ENCODE measurements at regions not wholly inside any gene's neighbourhood (a gene's known extent, or its start where the extent isn't known, plus 50 kb on each side); places are given as distances from the start of the nearest gene placed in this dataset.

GRCh38 chr2:4391013-4391412, 687.6 kb downstream of the DCDC2C start:
- TF ChIP-seq CTCF (tag by site-specific recombination; IDR thresholded peaks at IDR 0.05) (no peak), ZNF148 (tag by site-specific recombination; IDR thresholded peaks at IDR 0.05; ENCODE audit: borderline replicate concordance) (no peak), ZBTB7A (tag by site-specific recombination; IDR thresholded peaks at IDR 0.05; ENCODE audit: low read depth) (no peak), ZNF211 (tag by site-specific recombination; IDR thresholded peaks at IDR 0.05; ENCODE audit: low read depth) (no peak), ZNF146 (tag by site-specific recombination; IDR thresholded peaks at IDR 0.05) (no peak), ELK4 (IDR thresholded peaks at IDR 0.05; ENCODE audit: borderline replicate concordance, low read depth, low read length) (no peak), ZNF398 (tag by site-specific recombination; IDR thresholded peaks at IDR 0.05) (no peak)
